ENCODE measurements at regions not wholly inside any gene's neighbourhood (a gene's known extent, or its start where the extent isn't known, plus 50 kb on each side); places are given as distances from the start of the nearest gene placed in this dataset.

GRCh38 chr2:65943099-65943786, 491.7 kb upstream of the MEIS1 start:
- H3K27me3 ChIP-seq (ENCODE audit: insufficient read depth, poor library complexity, severe bottlenecking): no peaks in the 10 kb centered on the region
- H3K4me3 ChIP-seq (ENCODE audit: severe bottlenecking): no peak overlapping the region
- ATAC-seq (ENCODE audit: low read depth) (no peak), DNase-seq (ENCODE audit: low spot score) (no peak)
- H3K27ac ChIP-seq (ENCODE audit: poor library complexity, severe bottlenecking): no peak overlapping the region
- H3K4me1 ChIP-seq (ENCODE audit: insufficient read depth, poor library complexity, severe bottlenecking): no peaks in the 10 kb centered on the region
- TF ChIP-seq, protein P1, sequence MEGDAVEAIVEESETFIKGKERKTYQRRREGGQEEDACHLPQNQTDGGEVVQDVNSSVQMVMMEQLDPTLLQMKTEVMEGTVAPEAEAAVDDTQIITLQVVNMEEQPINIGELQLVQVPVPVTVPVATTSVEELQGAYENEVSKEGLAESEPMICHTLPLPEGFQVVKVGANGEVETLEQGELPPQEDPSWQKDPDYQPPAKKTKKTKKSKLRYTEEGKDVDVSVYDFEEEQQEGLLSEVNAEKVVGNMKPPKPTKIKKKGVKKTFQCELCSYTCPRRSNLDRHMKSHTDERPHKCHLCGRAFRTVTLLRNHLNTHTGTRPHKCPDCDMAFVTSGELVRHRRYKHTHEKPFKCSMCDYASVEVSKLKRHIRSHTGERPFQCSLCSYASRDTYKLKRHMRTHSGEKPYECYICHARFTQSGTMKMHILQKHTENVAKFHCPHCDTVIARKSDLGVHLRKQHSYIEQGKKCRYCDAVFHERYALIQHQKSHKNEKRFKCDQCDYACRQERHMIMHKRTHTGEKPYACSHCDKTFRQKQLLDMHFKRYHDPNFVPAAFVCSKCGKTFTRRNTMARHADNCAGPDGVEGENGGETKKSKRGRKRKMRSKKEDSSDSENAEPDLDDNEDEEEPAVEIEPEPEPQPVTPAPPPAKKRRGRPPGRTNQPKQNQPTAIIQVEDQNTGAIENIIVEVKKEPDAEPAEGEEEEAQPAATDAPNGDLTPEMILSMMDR (IDR thresholded peaks at IDR 0.05; ENCODE audit: poor library complexity, severe bottlenecking): no peak
- H3K9me3 ChIP-seq (ENCODE audit: severe bottlenecking): no peaks in the 10 kb centered on the region
- H3K36me3 ChIP-seq (ENCODE audit: low read depth): no peaks in the 10 kb centered on the region

GRCh38 chr2:65940856-65941255, 494.1 kb upstream of the MEIS1 start:
- Histone ChIP-seq H3K36me3 (ENCODE audit: low read depth) (no peaks in the 10 kb centered on the region), H3K9me3 (ENCODE audit: severe bottlenecking) (no peaks in the 10 kb centered on the region), H3K4me3 (ENCODE audit: severe bottlenecking) (no peak overlapping the region), H3K27ac (ENCODE audit: poor library complexity, severe bottlenecking) (no peak overlapping the region), H3K27me3 (ENCODE audit: insufficient read depth, poor library complexity, severe bottlenecking) (no peaks in the 10 kb centered on the region), H3K4me1 (ENCODE audit: insufficient read depth, poor library complexity, severe bottlenecking) (peaks cover 9% of the 10 kb centered on the region)
- TF ChIP-seq, protein P1 (IDR thresholded peaks at IDR 0.05; ENCODE audit: poor library complexity, severe bottlenecking): no peak
- ATAC-seq (ENCODE audit: low read depth) (no peak), DNase-seq (ENCODE audit: low spot score) (no peak)

DNA sequence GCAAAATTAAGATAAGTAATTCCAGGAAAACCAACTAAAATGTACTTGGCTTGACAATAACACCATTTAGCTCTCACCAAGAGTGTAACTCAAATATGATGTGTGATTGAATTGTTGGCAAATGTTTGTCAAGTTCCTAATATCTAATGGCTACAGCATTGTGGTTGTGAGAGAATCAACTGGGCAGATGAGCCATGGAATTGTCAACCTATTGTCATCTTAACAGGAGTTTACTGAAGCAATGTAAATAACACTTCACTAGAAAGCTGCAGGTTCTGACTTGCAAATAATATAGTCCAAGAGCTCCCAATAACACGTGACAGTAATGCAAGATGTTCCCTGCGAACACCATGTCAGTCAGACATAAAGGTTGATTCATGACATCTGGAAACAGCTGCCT, 495.2 kb upstream of the MEIS1 start:
- no peak for ATAC-seq (ENCODE audit: low read depth)
- TF ChIP-seq, protein P1 (IDR thresholded peaks at IDR 0.05; ENCODE audit: poor library complexity, severe bottlenecking): no peak
- Histone ChIP-seq H3K4me3 (ENCODE audit: severe bottlenecking) (no peak overlapping the region), H3K27me3 (ENCODE audit: insufficient read depth, poor library complexity, severe bottlenecking) (no peaks in the 10 kb centered on the region), H3K27ac (ENCODE audit: poor library complexity, severe bottlenecking) (no peak overlapping the region), H3K36me3 (ENCODE audit: low read depth) (no peaks in the 10 kb centered on the region), H3K9me3 (ENCODE audit: severe bottlenecking) (no peaks in the 10 kb centered on the region), H3K4me1 (ENCODE audit: insufficient read depth, poor library complexity, severe bottlenecking) (peaks cover 9% of the 10 kb centered on the region)
- DNase-seq (ENCODE audit: low spot score): no peak

- peak; percentile 73 for ATAC-seq (ENCODE audit: low read depth)
- no peak for DNase-seq (ENCODE audit: low spot score)
- no peak overlapping the region for H3K27ac ChIP-seq (ENCODE audit: poor library complexity, severe bottlenecking)
- TF ChIP-seq, protein P1 (IDR thresholded peaks at IDR 0.05; ENCODE audit: poor library complexity, severe bottlenecking): no peak
- peaks cover 9% of the 10 kb centered on the region for H3K4me1 ChIP-seq (ENCODE audit: insufficient read depth, poor library complexity, severe bottlenecking)
- no peak overlapping the region for H3K4me3 ChIP-seq (ENCODE audit: severe bottlenecking)
- H3K36me3 ChIP-seq (ENCODE audit: low read depth): no peaks in the 10 kb centered on the region
- no peaks in the 10 kb centered on the region for H3K9me3 ChIP-seq (ENCODE audit: severe bottlenecking)
- no peaks in the 10 kb centered on the region for H3K27me3 ChIP-seq (ENCODE audit: insufficient read depth, poor library complexity, severe bottlenecking)
Measured at GRCh38 chr2:65937379-65938160, 497.4 kb upstream of the MEIS1 start.

Measured in RWPE2 (cell line).